Sciatic nerve (tissue), 2 donors: ENCODE measurements at regions not wholly inside any gene's neighbourhood (a gene's known extent, or its start where the extent isn't known, plus 50 kb on each side); places are given as distances from the start of the nearest gene placed in this dataset.
"Not testable (repeated sequence)": the region's sequence is repeated elsewhere in the genome, so short reads cannot be mapped to it uniquely, and the experiment has no call there.

ENCODE experiments used
- ATAC-seq: fragments of 200-7000 bp; cut with Tn5 transposase; one replicate; pipeline ENCODE4 v1.9.1; 2020; ENCODE audit warnings: mild to moderate bottlenecking, moderate library complexity
- DNase-seq: peaks from one replicate; pipeline ENCODE4 v3.0.0-alpha.2; 2020; ENCODE audit warnings: low spot score
- intact Hi-C: fragments of 100-400 bp; cut with DNase I; formaldehyde crosslinking; loops from one replicate; pipeline ENCODE4 v1.14.2; 2022
- donor health status: DM: no; HTN: no; CAD: no.
- donor health status: DM: no; HTN: no; CAD: no.

DNA sequence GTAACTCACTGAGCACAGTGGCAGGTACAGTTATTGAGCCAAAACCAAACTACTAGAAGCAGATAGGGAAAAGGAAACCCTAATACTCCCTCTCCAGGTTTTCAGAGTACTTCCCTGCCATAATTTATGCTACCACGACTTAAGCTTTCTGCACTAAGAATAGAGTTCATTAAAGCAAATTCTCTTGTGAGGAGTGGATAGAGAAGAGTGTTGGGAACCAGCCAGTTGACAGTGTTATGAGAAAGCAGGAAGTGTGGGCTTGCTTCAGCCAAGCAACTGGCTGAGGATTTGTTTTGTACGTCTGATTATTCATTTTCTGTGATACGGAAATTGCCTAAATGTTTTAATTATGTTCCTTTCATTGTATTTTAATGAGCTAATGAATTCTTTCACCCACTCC lies 280.5 kb downstream of the KIF20B start:
- intact Hi-C loops: no loop called here
- ATAC-seq: no peak
- no peak for DNase-seq

DNA sequence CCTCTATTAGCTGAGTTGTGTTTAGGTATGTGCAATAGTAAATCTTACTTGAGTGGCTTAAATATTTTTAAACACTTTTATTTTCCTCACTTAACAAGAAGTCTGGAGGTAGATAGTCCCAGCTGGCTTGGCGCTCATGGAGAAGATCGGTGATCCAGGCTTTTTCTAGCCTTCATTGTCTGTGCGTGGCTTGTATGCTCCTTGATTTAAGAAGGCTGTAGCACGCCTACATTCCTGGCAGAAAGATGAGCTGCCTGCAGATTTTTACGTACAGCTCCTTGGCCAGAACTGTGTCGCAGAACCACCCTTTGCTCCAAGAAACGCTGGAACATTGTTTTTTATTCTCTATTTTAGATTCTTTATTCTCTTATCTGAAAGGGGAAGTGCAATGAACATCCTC lies 284.1 kb downstream of the KIF20B start:
- ATAC-seq (no peak), DNase-seq (no peak)
- intact Hi-C loops: no loop called here

DNA sequence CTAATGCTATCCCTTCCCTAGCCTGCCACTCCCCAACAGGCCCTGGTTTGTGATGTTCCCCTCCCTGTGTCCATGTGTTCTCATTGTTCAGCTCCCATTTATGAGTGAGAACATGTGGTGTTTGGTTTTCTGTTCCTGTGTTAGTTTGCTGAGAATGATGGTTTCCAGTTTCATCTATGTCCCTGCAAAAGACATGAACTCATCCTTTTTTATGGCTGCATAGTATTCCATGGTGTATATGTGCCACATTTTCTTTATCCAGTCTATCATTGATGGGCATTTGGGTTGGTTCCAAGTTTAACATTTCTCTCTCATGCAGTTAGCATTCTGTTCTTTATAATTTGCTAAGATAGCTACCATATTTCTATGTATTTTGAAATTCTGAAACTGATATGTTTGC lies 287.0 kb downstream of the KIF20B start:
- intact Hi-C loops, ATAC-seq, DNase-seq: not testable (repeated sequence)

DNA sequence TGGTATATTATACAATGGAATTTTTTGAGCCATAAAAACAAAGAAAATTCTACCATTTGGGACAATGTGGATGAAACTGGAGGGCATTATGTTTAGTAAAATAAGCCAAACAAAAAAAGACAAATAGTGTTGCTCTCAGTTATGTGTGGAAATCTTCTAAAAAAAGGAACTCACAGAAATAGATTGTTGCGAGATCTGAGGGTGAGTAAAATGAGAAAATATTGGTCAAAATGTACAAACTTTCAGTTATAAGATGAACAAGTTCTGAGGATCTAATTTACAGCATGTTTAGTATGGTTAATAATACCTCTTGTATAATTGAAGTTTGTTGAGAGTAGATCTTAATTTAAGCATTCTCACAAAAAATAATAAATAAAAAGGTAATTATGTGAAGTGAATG lies 291.2 kb downstream of the KIF20B start:
- no peak for DNase-seq
- intact Hi-C loops: no loop called here
- no peak for ATAC-seq

DNA sequence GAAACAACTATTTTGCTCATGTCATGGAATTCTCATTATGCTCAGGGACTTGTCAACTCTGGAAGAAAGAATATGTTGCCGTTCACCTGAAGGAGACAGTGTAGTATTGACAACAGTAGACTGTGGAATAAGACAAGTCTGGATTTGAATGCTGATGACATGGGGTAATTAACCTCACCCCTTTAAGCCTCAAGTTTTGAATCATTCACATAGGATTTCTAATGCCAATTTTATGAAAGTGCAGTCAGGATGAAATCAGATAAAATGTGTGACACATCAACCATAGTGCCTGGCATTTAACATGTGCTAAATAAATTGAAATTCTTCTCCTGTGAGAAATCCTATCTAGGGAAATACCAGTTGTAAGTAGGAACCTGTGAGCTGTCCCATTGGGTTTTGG lies 305.8 kb downstream of the KIF20B start:
- ATAC-seq (no peak), DNase-seq (no peak)
- intact Hi-C loops: no loop called here

DNA sequence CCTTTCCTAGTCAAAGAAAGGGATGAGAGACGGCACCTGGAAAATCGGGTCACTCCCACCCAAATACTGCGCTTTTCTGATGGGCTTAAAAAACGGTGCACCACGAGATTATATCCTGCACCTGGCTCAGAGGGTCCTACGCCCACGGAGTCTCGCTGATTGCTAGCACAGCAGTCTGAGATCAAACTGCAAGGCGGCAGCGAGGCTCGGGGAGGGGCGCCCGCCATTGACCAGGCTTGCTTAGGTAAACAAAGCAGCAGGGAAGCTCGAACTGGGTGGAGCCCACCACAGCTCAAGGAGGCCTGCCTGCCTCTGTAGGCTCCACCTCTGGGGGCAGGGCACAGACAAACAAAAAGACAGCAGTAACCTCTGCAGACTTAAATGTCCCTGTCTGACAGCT lies 309.9 kb downstream of the KIF20B start:
- intact Hi-C loops, DNase-seq, ATAC-seq: not testable (repeated sequence)

DNA sequence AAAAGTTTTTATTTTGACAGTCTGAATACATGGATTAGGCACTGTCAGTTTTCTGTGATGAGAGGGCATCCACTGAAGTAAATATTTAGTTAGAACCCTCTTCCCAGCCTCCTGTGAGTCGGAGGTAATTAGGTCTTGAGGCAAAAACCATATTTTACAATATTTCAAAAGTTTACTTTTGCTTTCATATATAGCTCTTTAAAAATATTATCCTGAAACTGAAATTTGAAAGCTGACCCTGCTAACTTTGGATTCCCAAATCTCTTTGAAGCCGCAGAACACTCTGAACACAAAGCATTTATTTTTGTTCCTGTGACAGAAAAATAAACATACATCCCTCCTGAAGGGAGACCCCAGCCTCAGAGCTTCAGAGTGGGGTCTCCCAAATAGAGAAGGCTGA lies 317.4 kb downstream of the KIF20B start:
- intact Hi-C loops: no loop called here
- ATAC-seq (no peak), DNase-seq (no peak)

DNA sequence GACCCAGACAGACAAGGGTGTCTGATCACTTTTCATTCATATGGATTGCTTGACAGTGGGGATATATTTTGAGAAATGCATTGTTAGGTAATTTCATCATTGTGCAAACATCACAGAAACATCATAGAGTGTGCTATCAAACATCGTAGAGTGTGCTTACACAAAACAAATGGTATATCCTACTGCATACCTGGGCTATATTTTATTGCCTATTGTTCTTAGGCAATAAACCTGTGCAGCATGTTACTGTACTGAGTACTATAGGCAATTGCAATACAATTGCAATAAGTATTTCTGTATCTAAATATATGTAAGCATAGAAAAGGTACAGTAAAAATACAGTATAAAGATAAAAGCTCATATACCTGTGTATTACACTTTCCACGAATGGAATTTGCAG lies 319.1 kb downstream of the KIF20B start:
- ATAC-seq: no peak
- no peak for DNase-seq
- intact Hi-C loops: no loop called here

DNA sequence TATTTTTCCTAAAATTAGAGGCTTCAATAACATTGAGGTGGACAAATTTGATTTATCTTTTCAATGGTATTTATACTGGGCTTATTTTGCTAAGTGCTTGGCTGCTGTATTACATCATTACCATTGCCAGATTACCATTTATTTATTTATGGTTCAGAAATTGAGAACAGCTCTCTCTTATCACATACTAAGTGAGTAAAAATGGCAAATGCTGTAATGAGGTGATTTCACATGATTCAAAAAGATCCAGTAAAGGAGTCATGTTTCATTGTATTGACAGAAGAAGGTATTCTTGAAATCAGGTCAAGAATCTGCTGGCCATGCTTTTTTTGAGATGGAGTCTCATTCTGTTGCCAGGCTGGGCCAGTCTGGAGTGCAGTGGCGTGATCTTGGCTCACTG lies 322.6 kb downstream of the KIF20B start:
- no peak for DNase-seq
- intact Hi-C loops: no loop called here
- ATAC-seq: no peak

DNA sequence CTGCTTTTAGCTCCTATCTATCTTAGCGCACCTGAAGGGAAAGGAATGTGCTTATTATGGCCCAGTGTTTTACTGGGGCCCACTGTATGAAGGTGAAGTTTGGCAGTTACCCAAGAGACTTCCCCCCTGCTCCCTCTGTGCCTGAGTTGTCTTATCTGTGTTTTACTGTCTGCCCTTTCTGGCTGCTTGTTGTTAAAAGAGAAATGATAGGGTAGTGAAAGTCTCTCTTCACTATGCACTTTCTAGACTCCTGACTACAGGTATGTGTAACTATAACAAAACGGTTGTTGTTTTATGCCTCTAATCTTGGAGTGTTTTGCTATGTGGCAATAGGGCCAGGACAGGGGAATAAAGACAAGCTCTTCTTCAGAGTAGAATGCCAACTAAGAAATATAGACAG lies 326.9 kb downstream of the KIF20B start:
- intact Hi-C loops: no loop called here
- DNase-seq (no peak), ATAC-seq (no peak)

DNA sequence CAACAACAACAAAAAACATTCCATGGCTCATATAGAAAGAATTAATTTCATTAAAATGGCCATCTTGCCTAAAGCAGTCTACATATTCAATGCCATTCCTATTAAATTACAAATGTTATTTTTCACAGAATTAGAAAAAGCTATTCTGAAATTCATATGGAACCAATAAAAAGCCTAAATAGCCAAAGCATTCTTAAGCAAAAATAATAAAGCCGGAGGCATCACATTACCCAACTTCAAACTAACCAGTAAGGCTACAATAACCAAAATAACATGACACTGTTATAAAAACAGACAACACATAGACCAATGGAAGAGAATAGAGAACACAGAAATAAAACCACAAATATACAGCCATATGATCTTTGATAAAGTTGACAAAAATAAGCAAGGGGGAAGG lies 330.4 kb downstream of the KIF20B start:
- ATAC-seq (no peak), DNase-seq (no peak)
- intact Hi-C loops: no loop called here

DNA sequence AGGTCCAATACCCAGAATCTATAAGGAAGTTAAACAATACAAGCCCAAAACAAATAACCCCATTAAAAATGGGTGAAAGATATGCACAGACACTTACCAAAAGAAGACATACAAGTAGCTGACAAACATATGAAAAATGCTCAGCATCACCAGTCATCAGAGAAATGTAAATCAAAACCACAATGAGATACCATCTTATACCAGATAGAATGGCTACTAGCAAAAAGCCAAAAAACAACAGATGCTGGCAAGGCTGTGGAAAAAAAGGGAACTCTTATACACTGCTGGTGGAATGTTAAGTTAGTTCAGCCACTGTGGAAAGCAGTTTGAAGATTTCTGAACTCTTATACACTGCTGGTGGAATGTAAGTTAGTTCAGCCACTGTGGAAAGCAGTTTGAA lies 331.1 kb downstream of the KIF20B start:
- ATAC-seq (no peak), DNase-seq (no peak)
- intact Hi-C loops: no loop called here

DNA sequence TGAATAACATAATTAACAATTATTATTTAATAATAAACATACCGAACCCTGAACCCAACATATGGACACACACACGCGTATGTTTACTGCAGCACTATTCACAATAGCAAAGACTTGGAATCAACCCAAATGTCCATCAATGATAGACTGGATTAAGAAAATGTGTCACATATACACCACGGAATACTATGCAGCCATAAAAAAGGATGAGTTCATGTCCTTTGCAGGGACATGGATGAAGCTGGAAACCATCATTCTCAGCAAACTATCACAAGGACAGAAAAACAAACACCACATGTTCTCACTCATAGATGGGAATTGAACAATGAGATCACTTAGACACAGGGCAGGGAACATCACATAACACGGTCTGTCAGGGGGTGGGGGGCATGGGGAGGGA lies 333.5 kb downstream of the KIF20B start:
- ATAC-seq, intact Hi-C loops, DNase-seq: not testable (repeated sequence)

DNA sequence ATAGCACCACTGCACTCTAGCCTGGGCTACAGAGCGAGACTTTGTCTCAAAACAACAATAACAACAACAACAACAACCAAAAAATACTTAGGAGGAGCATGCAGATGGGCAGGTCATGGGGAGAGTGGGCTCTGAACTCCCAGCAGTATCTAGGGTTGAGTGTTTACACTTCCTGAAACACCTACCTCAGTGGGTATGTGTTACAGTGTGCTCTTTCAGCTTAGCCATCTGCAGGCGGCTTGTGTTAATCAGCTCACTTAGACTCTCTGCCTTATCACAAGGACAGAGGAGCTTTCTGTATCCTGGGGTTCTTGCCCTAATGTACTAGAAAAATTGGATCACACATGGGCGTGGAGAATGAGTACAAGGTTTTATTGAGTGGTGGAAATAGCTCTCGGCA lies 340.2 kb downstream of the KIF20B start:
- DNase-seq (no peak), ATAC-seq (no peak)
- intact Hi-C loops: no loop called here

DNA sequence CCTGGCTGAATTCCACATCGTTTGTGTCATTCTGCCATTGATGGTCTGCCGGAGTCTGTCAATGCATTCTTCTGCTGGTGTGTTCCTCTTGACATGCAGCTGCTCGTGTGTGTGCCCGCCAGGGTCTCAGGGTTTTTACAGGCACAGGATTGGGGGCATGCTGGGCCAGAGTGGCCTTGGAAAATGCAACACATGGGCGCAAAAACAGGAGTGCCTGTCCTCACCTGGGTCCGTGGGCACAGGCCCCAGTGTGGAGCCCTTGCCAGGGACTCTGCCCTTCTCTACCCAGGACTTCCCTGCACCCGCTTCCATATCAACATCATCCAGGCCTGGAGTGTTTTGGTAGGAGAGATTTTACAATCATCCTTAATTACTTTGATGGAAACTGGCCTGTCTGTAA lies 340.7 kb downstream of the KIF20B start:
- intact Hi-C loops: no loop called here
- ATAC-seq: no peak
- no peak for DNase-seq

DNA sequence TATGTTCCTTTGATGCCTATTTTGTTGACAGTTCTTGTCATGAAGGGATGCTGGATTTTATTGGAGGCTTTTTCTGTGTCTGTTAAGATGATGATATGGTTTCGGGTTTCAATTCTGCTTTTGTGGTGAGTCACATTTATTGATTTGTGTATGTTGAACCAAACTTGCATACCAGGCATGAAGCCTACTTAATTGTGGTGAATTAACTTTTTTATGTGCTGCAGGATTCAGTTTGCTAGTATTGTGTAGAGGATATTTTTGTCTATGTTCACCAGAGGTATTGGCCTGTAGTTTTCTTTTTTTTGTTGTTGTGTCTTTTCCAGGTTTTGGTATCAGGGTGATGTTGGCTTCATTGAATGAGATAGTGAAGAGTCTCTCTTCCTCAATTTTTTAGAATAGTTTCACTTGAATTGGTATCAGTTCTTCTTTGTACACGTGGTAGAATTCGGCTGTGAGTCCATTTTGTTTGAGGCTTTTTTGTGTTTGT lies 345.9 kb downstream of the KIF20B start:
- intact Hi-C loops: no loop called here
- DNase-seq (no peak), ATAC-seq (no peak)

DNA sequence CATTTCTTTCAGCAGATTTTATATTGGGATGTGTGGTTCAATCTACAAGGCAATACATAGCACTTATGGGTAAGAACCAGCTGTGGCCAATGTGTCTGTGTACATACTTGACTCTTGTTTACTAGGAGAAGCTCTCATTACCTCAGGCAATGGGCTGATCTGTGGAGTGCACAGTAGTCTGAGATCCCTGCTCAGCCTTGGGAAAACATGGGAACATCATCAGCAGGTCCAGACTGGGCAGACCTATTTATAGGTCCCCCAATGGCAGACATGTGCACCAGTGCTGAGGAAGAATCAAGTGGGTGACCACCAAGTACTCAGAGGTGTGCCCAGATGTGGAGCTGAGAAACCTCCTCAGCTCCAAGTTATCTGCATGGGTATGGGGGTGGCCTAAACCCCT lies 349.7 kb downstream of the KIF20B start:
- ATAC-seq (no peak), DNase-seq (no peak)
- intact Hi-C loops: no loop called here

DNA sequence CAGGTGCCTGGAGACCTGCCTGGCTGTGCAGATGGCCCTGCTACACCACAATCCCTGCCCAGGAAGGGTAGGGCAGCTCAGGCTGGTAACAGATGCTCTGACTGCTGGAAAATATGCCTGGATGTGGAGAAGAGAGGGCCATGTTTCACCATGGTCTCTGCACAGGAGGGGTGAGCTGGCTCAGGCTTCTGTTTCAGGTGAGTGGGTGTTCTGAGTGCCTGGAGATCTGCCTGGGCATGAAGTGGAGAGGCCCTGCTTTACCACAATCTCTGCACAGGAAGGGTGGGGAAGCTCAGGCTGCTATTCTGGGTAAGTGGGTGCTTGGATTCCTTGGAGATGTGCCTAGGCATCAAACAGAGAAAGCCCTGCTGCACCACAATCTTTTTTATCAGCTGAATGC lies 350.1 kb downstream of the KIF20B start:
- DNase-seq: no peak
- ATAC-seq: no peak
- intact Hi-C loops: no loop called here

DNA sequence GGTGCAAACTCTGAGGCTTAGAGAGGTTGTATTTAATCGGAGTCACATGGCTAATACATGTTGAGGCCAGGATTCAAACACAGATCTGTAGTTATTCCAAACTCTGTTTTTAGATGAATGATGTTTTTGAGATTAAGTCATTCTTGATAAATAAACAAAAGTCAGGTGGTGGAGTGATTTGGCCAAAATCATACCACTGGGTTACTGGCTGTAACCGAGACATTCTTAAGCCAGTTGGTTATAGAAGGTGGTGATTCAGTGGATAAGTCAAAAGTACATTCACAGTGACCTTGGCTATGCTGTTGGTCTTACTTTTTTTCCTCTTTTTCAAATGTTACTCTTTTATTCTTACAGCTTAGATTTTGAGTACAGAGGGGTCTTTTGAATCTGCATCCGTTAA lies 361.4 kb downstream of the KIF20B start:
- ATAC-seq (no peak), DNase-seq (no peak)
- intact Hi-C loops: no loop called here

DNA sequence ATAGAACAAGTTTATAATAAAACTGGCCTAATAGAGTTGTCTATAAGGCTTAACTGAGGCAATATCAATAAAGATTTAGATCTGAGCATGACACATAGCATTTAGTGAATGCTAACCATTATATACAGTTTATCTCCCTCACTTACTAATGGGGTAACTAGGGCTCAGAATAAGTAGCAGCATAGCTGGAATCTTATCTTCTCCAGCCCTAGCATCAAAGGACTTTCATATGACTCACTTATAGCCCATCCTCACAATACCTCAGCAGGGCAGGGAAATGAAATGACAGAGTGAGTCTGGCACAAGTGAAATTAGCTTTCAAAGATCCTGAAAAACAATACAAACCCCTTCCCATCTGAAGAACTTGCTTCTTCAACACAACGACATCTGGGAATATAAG lies 362.9 kb downstream of the KIF20B start:
- ATAC-seq (no peak), DNase-seq (no peak)
- intact Hi-C loops: no loop called here

DNA sequence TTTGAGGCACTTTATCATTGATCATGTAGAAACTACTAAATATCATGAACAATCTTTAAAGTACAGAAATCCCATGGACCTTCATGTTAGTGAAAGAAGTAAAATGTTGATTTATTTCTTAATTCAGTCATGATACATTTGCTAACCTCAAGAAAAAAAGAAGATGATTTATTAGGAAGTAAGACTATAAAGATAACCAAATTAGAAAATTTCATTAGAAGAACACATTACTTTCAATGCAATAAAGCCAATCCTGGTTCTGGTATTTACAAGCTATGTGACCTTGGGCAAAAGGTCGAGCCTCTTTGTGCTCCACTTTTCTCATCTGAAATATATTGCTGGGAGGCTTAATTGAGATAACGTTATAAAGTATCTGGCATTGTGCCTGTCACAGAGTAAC lies 365.0 kb downstream of the KIF20B start:
- intact Hi-C loops: no loop called here
- no peak for ATAC-seq

DNA sequence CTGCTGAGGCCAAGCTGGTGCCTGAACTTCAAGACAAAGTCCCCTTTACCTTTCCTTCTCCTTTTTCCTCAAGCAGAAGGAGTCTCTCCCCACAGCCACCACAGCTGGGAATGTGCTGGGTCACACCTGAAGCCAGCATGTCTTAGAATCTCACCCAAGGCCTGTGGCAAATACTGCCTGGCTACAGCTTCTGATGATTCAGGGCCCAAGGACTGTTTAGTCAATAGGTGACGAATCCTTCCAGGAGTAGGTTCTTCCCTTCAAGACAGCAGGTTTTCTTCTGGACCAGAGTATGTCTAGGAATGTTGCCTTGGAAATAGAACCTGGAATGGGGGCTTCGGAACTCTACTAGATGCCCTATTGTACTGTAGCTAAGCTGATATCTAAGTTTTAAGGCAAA lies 374.6 kb downstream of the KIF20B start:
- no peak for ATAC-seq
- DNase-seq: no peak
- intact Hi-C loops: no loop called here

More for the DNA sequence above, 365.0 kb downstream of the KIF20B start:
- DNase-seq: no peak
